H9 (cell line): ENCODE measurements at regions not wholly inside any gene's neighbourhood (a gene's known extent, or its start where the extent isn't known, plus 50 kb on each side); places are given as distances from the start of the nearest gene placed in this dataset.

Experiments used
- DNase-seq: peaks from one replicate; pipeline ENCODE4 v3.0.0-alpha.2; 2017
- H2AFZ ChIP-seq: one replicate; pipeline ENCODE4 v1.6.1; 2013; ENCODE audit warnings: mild to moderate bottlenecking, low read length, control low read depth, moderate library complexity
- H2AK5ac ChIP-seq: 2 replicates; pipeline ENCODE4 v1.6.1; 2013; ENCODE audit warnings: low read length, control low read depth, mixed read lengths; ENCODE audit not compliant: insufficient read length
- H2BK120ac ChIP-seq: one replicate; pipeline ENCODE4 v1.6.1; 2013; ENCODE audit warnings: low read depth, mild to moderate bottlenecking, low read length, control low read depth, inconsistent platforms; ENCODE audit not compliant: poor library complexity, severe bottlenecking
- H2BK12ac ChIP-seq: 2 replicates; pipeline ENCODE4 v1.6.1; 2013; ENCODE audit warnings: low read length, control low read depth, mixed read lengths, low read depth; ENCODE audit not compliant: insufficient read length
- H2BK15ac ChIP-seq: 2 replicates; pipeline ENCODE4 v1.6.1; 2013; ENCODE audit warnings: low read depth, low read length, control low read depth
- H2BK20ac ChIP-seq: one replicate; pipeline ENCODE4 v1.6.1; 2013; ENCODE audit warnings: low read depth, mild to moderate bottlenecking, low read length, control low read depth, inconsistent platforms; ENCODE audit not compliant: poor library complexity, severe bottlenecking
- H2BK5ac ChIP-seq: 2 replicates; pipeline ENCODE4 v1.6.1; 2013; ENCODE audit warnings: low read length, control low read depth, mixed read lengths; ENCODE audit not compliant: insufficient read length
- H3K14ac ChIP-seq: 2 replicates; pipeline ENCODE4 v1.6.1; 2013; ENCODE audit warnings: low read length, control low read depth; ENCODE audit not compliant: insufficient read depth
- H3K18ac ChIP-seq: 2 replicates; pipeline ENCODE4 v1.6.1; 2013; ENCODE audit warnings: low read depth, mild to moderate bottlenecking, mixed read lengths, low read length, control low read depth; ENCODE audit not compliant: insufficient read length
- H3K23ac ChIP-seq: 2 replicates; pipeline ENCODE4 v1.6.1; 2013; ENCODE audit warnings: low read length, control low read depth, mixed read lengths, low read depth; ENCODE audit not compliant: insufficient read length
- H3K23me2 ChIP-seq: 2 replicates; pipeline ENCODE4 v1.6.1; 2013; ENCODE audit warnings: low read depth, mild to moderate bottlenecking, mixed read lengths, low read length, control low read depth; ENCODE audit not compliant: insufficient read length, poor library complexity, severe bottlenecking
- H3K27ac ChIP-seq: 2 replicates; pipeline ENCODE4 v1.5.1; 2013; ENCODE audit warnings: low read length, control low read depth, mixed read lengths, low read depth; ENCODE audit not compliant: insufficient read length
- H3K27me3 ChIP-seq: 2 replicates; pipeline ENCODE4 v1.6.1; 2013; ENCODE audit warnings: low read length, control low read depth, inconsistent platforms; ENCODE audit not compliant: insufficient read depth
- H3K4ac ChIP-seq: 2 replicates; pipeline ENCODE4 v1.6.1; 2013; ENCODE audit warnings: low read depth, mild to moderate bottlenecking, control low read depth, inconsistent platforms, low read length, moderate library complexity
- H3K4me1 ChIP-seq: 2 replicates; pipeline ENCODE4 v1.6.1; 2013; ENCODE audit warnings: low read length, control low read depth, inconsistent platforms; ENCODE audit not compliant: insufficient read depth
- H3K4me2 ChIP-seq: 2 replicates; pipeline ENCODE4 v1.6.1; 2013; ENCODE audit warnings: low read length, control low read depth, mixed read lengths; ENCODE audit not compliant: insufficient read length, insufficient read depth
- H3K56ac ChIP-seq: 2 replicates; pipeline ENCODE4 v1.6.1; 2013; ENCODE audit warnings: low read depth, mild to moderate bottlenecking, mixed read lengths, low read length, control low read depth; ENCODE audit not compliant: insufficient read length
- H3K79me1 ChIP-seq: 2 replicates; pipeline ENCODE4 v1.6.1; 2013; ENCODE audit warnings: low read depth, mild to moderate bottlenecking, moderate library complexity, low read length, control low read depth, inconsistent platforms; ENCODE audit not compliant: insufficient read depth, poor library complexity, severe bottlenecking
- H3K79me2 ChIP-seq: 2 replicates; pipeline ENCODE4 v1.6.1; 2013; ENCODE audit warnings: low read length, control low read depth, inconsistent platforms; ENCODE audit not compliant: insufficient read depth
- H3K9ac ChIP-seq: 2 replicates; pipeline ENCODE4 v1.6.1; 2013; ENCODE audit warnings: low read length, control low read depth, mixed read lengths; ENCODE audit not compliant: insufficient read length; ENCODE audit errors: extremely low read depth
- H3K9me3 ChIP-seq: one replicate; pipeline ENCODE4 v1.6.1; 2013; ENCODE audit warnings: low read depth, low read length, inconsistent platforms; ENCODE audit not compliant: control insufficient read depth
- H3T11ph ChIP-seq: one replicate; pipeline ENCODE4 v1.6.1; 2013; ENCODE audit warnings: mild to moderate bottlenecking, low read length, control low read depth, inconsistent platforms
- H4K20me1 ChIP-seq: one replicate; pipeline ENCODE4 v1.6.1; 2013; ENCODE audit not compliant: control insufficient read depth, insufficient read length, insufficient read depth
- H4K5ac ChIP-seq: 2 replicates; pipeline ENCODE4 v1.6.1; 2013; ENCODE audit warnings: low read depth, mild to moderate bottlenecking, mixed read lengths, low read length, control low read depth; ENCODE audit not compliant: insufficient read length
- H4K8ac ChIP-seq: replicated peaks from 2 replicates; pipeline ENCODE4 v1.6.1; 2013; ENCODE audit warnings: low read length, control low read depth, mixed read lengths, low read depth; ENCODE audit not compliant: insufficient read length
- H4K91ac ChIP-seq: 2 replicates; pipeline ENCODE4 v1.6.1; 2013; ENCODE audit warnings: low read depth, mild to moderate bottlenecking, moderate library complexity, mixed read lengths, low read length, control low read depth; ENCODE audit not compliant: insufficient read length
- H3K27ac Mint-ChIP-seq, 3 experiments: 2 replicates in 2 of 3; 3 replicates in 1 of 3; pipeline ENCODE4 v1.8.0; 2020 to 2021; ENCODE audit warnings: mixed read lengths in 3 of 3, mild to moderate bottlenecking in 1 of 3, moderate library complexity in 1 of 3
- H3K27me3 Mint-ChIP-seq: 2 replicates; pipeline ENCODE4 v1.8.0; 2021; ENCODE audit warnings: low read depth, mild to moderate bottlenecking, moderate library complexity, mixed read lengths
- H3K36me3 Mint-ChIP-seq, 3 experiments: 2 replicates in 2 of 3; 3 replicates in 1 of 3; pipeline ENCODE4 v1.8.0; 2020 to 2021; ENCODE audit warnings: low read depth in 3 of 3, mixed read lengths in 3 of 3; ENCODE audit not compliant: insufficient read depth in 1 of 3
- H3K4me1 Mint-ChIP-seq, 2 experiments: 2 replicates each; pipeline ENCODE4 v1.8.0; 2020; ENCODE audit warnings: mixed read lengths in 2 of 2
- H3K4me3 Mint-ChIP-seq, 2 experiments: 2 replicates in 1 of 2; 3 replicates in 1 of 2; pipeline ENCODE4 v1.8.0; 2020 to 2021; ENCODE audit warnings: mild to moderate bottlenecking in 2 of 2, mixed read lengths in 2 of 2, moderate library complexity in 1 of 2
- H3K9me3 Mint-ChIP-seq, 2 experiments: 2 replicates in 1 of 2; 3 replicates in 1 of 2; pipeline ENCODE4 v1.8.0; 2020; ENCODE audit warnings: mild to moderate bottlenecking in 2 of 2, mixed read lengths in 2 of 2, moderate library complexity in 1 of 2
- CTCF ChIP-seq: fragments of 200-600 bp; sonication (generic); conservative IDR thresholded peaks from 3 replicates; pipeline ENCODE4 v1.8.0; 2021; ENCODE audit warnings: antibody characterized with exemption, mild to moderate bottlenecking
- WGBS: extraction: QIAGEN DNeasy Blood & Tissue Kit; methylation state at CpG from one replicate; pipeline ENCODE4 v1.1.7; 2013; ENCODE audit warnings: missing lambda C conversion rate, low lambda C conversion rate, mixed read lengths; ENCODE audit not compliant: insufficient read length; ENCODE audit errors: extremely low coverage; 5-methylcytosine and 5-hydroxymethylcytosine counted together

GRCh38 chr2:114286438-114286837 is 156.0 kb upstream of the DPP10 start:
- TF ChIP-seq CTCF = no peak
- Histone ChIP-seq H3K9ac (no peak overlapping the region), H2BK12ac (no peak overlapping the region), H3K27ac (no peak overlapping the region), H2BK20ac (no peak overlapping the region), H4K5ac (no peak overlapping the region), H4K20me1 (no peaks in the 10 kb centered on the region), H3K18ac (no peak overlapping the region), H4K91ac (no peak overlapping the region), H2AFZ (no peak overlapping the region), H3K23ac (no peak overlapping the region), H2BK15ac (no peak overlapping the region), H3T11ph (no peak overlapping the region), H3K23me2 (no peaks in the 10 kb centered on the region), H2BK5ac (no peak overlapping the region), H3K9me3 (no peaks in the 10 kb centered on the region), H3K4ac (no peak overlapping the region), H3K56ac (no peak overlapping the region), H3K27me3 (no peaks in the 10 kb centered on the region), H3K79me1 (no peaks in the 10 kb centered on the region), H3K79me2 (no peaks in the 10 kb centered on the region), H3K4me1 (no peaks in the 10 kb centered on the region), H2BK120ac (no peak overlapping the region), H3K14ac (no peak overlapping the region), H3K4me2 (no peak overlapping the region), H4K8ac (no peak overlapping the region), H2AK5ac (no peak overlapping the region)
- no peak overlapping the region for H3K4me3 Mint-ChIP-seq
- no peak for DNase-seq
- no peaks in the 10 kb centered on the region for H3K4me1 Mint-ChIP-seq
- no peaks in the 10 kb centered on the region; the same call in 1 of the 2 replicates for H3K27me3 Mint-ChIP-seq
- H3K27ac Mint-ChIP-seq = no peak overlapping the region
- H3K9me3 Mint-ChIP-seq = peaks cover 5 to 13% of the 10 kb centered on the region in 2 experiments; a peak in 4 of 5 replicates
- peaks cover 0 to 6% (median 4%) of the 10 kb centered on the region in 3 experiments; a peak in 1 of 7 replicates for H3K36me3 Mint-ChIP-seq
- WGBS = no CpG with 5 or more reads among the region's 8 CpGs
